Right renal pelvis (tissue), 4 donors: ENCODE measurements at regions not wholly inside any gene's neighbourhood (a gene's known extent, or its start where the extent isn't known, plus 50 kb on each side); places are given as distances from the start of the nearest gene placed in this dataset.
"Not testable (repeated sequence)": the region's sequence is repeated elsewhere in the genome, so short reads cannot be mapped to it uniquely, and the experiment has no call there.

Source experiments
- DNase-seq, 4 donors: peaks; one replicate each; pipeline ENCODE4 v3.0.0-alpha.2; 2013; ENCODE audit warnings: low read depth in 4 of 4, low spot score in 3 of 4, missing footprints in 1 of 4

DNA sequence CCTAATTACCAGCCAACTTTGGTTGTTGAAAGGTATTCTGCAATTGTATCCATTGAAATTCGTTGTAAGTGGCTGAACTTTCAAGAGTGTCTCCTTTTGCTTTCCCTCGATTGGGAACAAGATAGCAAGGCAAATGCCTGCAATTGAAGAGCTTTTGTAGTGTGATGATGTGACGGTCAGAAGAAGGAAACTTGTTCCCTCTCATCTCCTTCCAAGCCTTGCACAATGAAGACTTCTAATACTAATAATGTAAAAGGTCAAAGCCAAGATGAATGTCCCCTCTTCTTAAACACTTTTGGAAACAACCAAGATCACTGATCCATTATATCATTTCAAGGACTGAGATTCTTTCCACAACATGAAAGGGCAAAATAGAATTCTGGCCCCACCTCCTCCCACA, 101.9 kb upstream of the LMCD1 start:
- DNase-seq, result no peak

DNA sequence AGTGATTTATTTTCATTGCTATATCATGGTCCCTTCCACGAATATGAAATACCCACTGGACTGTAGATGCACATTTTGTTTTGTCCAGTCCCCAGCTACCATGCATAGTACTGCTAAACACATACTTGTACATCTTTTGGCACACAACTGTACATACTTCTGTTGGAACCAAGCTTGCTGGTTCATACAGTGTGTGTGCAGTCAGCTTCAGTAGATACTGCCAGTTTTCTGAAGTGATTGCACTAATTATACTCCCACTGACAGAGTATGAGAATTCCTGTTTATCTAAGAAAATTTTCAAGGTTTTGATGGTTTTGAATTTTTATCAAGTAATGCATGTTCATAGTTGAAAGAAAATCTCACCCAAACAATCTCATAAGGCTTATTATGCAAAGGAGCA, 100.7 kb upstream of the LMCD1 start:
- no peak for DNase-seq

DNA sequence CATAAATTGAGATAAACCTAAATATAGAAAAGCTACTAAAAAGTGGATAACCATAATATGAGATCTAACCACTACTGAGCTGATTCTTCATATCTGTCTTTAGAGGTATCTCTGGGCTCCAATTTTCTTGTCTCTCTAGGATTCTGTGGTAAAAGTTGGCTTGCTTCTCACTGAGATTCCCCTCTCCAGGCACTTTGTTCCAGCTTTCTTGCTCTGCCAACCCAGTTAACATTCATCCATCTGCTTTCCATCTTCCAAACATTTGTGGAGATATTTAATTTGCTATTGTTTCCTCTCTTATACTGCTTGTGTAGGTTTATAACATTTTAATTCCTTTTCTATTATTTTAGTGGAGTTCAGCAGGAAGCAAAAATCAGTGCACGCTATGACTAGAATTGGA, 97.6 kb upstream of the LMCD1 start:
- no peak for DNase-seq

DNA sequence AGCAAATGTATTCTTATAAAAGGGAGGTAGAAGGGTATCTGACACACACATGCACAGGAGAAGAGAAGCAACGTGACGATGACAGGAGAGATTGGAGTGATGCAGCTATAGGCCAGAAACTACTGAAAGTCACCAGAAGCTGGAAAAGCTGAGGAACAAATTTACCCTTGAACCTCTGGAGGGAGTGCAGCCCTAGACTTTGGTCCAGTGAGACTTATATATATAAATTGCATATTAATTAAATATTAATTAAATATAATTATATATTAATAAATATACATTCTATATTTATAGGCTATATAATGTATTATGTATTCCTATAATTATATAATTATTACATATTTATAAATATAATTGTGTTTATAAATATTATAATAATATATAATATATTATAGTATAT, 96.5 kb upstream of the LMCD1 start:
- no peak for DNase-seq

DNA sequence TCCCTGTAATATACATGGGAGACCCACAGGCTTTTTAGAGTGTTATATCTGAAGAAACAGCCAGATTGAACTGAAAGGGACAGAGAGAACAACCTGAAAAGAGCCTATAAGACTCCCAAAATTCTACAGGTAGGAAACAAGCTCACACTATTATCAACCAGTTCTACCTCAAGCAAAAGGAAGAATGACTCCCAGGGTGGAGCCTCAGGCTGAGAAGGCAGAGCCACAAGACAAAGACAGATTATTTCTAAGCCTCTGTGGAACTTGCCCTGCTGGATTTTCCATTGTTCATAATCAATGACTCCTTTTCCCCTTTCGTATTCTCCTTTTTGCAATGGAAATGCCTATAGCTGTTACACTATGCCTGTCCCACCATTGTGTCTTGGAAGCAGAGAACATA, 95.1 kb upstream of the LMCD1 start:
- no peak for DNase-seq

DNA sequence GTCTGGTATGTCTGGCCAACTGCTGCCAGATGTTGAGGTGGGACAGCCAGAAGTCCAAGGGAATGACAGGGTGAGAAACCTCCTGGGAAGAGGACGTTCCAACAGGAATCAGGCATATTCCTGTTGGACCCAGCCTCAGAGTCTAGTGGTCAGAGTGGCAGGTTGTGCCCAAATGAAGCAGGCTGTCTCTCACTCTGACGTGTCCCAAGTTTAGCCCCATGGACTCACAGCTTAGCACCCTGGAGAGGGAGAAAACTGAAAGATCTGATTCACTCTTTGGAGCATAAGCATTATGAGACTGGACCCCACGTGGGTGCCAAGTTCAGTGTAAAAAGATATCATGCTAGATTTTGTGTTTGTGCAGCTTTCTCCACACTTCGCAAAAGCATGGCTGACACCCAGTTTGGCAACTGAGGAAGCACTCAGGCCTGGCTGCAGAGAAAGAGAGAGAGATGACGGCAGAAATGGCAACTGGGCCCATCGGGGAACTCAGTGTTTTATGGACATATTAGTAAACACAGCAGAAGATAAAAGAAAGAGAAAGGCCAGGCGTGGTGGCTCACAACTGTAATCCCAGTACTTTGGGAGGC, 88.2 kb upstream of the LMCD1 start:
- DNase-seq, result no peak

DNA sequence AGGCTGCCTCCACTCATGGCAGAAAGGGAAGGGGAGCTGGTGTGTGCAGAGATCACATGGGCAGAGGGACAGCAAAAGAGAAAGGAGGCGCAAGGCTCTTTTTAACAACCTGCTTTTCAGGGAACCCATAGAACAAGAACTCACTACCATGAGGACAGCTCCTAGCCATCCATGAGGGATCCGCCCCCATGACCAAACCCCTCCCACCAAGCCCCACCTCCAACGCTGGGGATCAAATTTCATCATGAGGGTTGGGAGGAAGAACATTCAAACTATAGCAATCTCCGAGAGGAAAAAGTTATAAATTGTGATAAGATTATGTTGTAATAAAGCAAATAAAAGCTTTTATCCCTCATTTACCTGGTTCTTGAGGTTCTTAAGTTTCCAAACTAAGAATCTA, 84.7 kb upstream of the LMCD1 start:
- DNase-seq, result no peak

DNA sequence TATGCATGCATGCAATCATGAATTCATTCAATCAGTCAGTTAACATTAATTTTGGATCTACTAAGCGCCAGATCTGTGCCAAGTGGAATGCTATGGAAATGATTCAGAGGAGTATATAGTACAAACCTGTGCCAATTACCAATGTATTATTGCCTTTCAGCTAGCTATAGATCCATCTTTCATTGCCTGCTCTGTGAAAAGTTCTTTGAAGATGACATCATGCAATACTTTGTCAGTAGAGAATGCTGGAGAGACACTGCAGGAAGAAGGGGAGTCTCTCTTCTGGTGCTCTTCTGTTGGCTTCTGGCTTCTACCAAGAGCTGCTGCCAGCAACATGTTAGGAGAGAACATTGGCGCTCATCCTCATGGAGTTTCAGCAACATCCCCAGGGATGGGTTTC, 81.0 kb upstream of the LMCD1 start:
- no peak for DNase-seq

DNA sequence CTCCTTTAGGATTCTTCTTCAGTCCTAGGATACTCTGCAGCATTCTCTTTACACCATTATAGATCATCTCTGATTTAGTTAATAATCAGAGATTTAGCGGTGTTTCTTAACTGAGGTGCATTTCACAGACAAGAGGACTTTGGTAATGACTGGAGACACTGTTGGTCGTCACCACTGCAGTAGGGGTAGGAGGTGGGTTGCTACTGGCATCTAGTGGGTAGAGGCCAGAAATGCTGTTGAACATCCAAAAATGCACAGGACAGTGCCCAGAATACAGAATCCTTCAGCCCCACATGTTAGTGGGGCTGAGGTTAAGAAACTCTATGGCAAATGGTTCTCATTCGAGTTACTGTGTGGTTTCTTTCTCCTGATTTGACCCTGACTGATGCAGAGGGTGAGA, 80.4 kb upstream of the LMCD1 start:
- no peak for DNase-seq

DNA sequence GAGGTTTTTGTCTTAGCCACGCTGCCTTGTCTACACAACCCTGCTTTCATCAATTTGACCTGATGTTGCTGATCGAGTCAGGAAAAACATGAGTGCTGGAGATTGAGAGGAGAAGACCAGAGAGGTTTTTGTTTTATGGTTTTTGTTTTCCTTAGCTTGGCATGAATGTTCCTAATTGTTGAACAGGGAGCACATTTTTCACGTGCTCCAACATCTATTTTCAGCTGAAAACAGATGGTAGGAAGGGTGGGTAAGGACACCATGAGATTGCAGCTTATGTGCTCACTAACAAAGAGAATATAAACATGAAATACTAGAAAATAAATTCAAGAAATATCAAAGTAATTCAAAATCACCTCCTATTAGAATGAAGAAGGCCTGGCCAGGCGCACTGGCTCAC, 79.9 kb upstream of the LMCD1 start:
- DNase-seq, result no peak

DNA sequence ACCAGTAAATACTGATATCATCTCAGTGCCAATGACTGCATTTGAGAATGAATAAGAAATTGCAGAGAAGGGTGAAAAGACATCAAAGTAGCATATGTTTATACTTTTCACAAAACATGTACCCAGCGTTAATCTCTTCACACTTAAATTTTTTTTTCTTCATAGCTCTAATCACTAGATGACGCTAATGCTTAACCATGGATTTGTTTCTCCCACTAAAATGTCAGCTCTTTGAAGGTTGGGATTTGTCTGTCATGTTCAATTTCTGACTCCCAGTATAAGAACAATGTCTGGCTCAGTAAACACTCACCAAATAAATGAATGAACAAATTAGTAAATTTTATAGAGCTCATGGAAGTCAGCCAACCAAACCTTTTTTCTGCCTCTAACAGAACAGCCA, 78.3 kb upstream of the LMCD1 start:
- no peak for DNase-seq

DNA sequence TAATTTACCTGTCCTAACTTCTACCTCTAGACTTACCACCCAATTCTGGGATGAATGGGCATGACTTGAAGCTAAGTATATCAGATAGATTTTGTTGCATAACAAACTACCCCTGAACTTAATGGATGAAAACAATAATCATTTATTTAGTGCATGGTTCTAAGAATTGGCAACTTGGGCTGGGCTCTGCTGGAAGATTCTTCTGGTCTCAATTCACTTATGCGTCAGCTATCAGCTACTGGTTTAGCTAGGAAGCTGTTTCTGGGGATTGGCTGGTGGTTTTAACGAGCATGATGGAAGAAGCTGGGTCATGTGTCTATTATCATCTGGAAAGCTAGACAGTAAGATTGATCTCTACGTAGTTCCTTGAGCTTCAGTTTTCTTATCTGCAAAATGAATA, 77.3 kb upstream of the LMCD1 start:
- no peak for DNase-seq

DNA sequence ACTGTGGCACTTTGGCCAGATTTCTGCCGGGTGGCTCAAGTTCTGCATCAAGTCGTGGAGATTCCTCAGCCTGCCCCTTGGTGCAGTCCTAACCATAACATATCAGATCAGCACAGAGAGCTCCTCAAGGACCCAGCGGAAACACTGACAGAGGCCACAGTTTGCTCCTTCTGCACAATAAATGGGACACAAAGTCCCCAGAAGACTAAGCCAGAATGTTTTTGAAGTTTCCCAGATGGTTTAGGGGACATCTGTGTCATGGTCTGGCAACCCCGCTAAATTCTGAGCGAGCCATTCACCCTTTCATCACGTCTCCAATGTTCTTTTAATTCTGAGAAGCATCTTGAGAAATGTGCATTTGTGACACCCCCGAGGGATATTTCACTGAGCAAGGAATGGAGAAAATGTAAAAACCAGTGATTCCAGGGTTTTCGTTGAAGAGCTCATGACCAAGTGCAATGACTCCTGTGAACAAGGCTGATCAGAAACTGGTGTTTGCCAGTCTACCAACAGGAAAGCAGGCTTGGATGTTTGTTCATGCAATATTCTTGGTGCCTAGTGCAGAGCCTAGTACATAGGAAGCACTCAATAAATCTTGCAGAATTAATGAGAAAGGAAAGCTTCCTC, 64.8 kb upstream of the LMCD1 start:
- DNase-seq, result no peak

DNA sequence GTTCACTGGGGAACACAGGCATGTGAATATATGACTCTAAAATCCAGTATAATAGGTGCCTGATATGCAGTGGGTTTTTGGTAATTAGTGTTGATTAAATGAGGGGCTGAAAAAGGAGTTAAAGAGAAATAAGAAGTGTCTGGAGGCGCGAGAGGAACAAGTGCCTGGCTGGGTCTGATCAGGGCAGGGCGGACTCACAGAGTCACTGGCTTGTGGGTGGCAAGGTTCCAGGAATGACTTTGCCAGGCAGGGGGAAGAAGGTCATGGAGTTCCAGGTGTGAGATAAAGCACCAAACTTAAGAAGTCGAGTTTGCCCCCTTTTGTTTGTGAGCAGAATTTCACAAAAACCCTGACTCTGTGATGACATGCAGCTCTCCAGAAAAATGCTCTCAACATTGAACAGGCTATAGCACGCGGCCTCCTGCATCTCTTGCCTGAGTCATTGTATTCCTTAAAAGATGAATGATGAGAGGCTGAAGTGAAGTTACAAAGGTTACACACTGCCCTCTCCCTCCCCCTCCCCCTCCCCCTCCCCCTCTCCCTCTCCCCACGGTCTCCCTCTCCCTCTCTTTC, 63.0 kb upstream of the LMCD1 start:
- DNase-seq, result no peak

DNA sequence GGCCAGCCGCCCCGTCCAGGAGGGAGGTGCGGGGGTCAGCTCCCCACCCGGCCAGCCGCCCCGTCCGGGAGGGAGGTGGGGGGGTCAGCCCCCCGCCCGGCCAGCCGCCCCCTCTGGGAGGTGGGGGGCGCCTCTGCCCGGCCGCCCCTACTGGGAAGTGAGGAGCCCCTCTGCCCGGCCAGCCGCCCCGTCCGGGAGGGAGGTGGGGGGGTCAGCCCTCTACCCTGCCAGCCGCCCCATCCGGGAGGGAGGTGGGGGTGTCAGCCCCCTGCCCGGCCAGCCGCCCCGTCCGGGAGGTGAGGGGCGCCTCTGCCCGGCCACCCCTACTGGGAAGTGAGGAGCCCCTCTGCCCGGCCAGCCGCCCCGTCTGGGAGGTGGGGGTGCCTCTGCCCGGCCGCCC, 61.5 kb upstream of the LMCD1 start:
- not testable (repeated sequence) for DNase-seq

DNA sequence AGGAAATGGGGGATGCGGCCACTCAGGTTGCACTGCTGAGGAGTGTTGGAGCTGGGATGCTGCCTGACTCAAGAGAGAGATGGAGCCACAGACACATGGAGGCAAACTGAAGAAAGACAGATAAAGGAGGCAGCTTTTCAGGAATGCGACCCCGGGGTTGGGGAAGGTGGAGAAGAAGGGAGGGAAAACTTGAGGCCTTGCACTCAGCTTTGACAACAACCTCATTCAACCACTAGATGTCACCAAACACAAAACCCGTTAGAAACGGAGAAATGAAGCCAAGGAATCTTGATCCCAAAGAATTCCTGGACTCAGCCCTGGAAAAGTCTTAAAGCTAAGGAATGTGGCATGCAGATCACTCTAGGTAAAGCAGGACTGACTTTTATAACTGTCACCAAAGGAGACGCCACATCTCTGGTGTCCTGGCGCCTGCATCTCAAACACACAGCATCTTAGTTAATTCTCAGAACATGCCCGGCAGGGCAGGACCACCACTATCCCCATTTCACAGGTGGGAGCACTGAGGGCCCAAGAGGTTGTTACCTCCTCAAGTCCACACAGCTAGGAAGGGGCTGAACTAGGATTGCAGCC, 59.6 kb upstream of the LMCD1 start:
- peak; percentile 63 to 73 (median 69) for DNase-seq

DNA sequence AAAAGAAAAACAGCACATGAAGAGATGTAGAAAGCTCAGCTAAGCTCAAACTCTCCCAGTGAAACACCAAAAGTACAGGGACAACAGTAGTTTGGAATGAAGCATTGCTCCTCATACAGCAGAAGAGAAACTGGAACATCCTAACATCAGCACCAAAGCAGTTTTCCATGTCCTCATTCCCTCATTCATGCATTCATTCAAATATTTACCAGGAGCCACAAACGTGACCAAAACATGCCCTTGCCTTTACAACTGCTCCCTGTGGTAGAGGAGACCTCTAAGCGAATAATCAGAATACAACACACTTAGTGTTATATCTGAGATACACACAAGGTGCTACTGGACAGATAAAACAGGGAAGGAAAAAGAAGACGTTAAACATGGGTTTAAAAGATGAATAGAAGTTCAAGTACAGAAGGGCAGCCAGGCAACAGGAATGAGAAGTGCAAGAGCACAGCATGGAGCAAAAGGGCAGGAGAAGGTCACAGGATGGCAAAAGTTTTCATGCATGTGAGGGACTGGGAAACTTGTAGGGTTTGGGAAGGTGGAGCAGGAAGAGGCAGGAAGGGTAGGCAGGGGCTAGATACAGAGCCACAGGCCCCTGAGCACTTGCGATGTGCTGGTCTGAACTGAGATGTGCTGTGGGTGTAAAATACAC, 58.5 kb upstream of the LMCD1 start:
- DNase-seq, result no peak

DNA sequence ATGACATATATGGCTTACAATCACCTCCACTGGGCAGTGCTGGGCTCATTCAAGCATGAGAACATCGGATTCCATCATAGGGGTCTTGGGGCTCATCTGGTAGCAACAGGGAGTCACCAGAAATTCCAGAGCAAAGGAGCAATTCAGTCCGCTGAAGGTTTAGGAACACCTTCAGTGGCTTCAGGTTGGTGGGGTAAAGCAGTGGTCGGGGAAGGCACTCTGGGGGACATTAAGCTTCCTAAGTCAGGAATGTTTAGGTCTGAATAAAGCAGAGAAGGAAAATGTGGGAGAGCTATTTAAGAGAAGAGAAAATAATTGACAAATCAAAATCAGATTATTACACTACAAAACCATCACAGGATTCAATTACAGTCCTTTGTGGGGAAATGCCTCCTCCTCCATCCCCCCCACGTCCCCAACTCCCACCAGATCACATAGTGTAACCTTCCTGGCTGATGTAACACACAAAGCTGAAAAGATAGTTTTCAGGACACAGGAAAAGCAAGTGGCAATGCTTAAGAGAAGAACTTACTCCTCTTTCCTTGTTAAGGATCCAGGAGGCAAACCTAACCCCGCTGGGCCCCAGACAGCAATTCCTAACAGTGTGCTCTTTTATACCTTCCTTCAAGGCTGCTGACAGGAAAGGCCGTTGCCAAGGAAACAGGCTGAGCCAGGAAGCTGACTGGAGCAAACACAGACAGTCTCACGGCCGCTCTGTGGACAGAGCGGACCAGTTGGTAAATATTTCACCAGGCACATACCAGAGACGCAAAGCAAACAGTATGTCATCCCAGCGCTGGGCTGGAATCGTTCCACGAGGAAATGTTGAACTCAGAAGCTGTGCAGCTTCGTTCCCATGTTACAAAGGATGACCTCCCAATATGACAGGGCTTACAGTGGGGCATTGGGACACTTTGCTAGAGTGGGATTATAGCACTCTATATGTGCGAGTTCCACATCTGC, 57.5 kb upstream of the LMCD1 start:
- peak; percentile 68 to 91 (median 86) for DNase-seq

DNA sequence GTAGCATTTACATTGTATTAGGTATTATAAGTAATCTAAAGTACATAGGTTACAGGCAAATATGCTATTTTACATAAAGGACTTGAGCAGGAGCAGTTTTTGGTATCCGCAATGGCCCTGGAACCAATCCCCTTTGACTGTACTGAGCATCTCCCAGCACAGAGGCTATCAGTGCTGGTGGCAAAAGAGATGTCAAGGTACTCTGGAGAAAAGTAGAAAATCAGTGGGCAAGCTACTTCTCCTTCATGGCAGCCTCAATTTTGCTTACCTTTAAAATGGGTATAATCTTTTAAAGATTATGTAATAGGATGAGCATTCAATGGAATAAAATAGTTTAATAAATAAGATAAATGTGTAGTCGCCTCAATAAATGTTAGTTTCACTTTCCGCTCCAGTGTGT, 56.7 kb upstream of the LMCD1 start:
- DNase-seq, result no peak

DNA sequence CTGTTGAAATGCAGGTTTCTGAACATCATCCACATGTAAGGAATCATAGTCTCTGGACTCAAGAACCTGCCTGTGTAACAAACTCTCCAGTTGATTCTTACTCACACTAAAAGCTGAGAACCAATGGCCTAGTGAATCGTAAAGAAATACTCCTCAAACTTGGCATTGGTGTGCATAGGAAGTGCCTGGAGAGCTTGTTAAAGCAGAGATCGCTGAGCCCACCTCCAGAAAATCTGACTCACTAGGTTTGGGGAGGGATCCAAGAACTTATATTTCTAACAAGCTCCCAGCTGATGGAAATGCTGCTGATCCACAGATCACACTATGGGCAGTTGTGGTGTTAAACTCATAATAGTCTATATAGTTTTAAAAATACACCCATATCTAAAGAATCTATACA, 55.8 kb upstream of the LMCD1 start:
- no peak for DNase-seq

DNA sequence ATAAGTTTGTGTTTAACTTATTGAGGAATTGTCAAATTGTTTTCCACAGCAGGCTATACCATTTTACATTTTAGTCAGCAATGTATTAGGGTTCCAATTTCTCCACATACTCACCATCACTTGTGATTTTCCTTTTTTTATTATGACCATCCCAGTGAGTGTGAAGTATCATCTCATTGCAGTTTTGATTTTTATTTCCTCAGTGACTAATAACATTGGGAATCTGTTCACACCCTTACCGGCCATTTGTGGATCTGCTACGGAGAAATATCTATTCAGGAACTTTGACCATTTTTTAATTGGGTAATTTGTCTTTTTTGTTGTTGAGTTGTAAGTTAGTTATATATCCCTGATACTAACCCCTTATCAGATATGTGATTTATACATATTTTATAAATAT, 54.8 kb upstream of the LMCD1 start:
- DNase-seq, result no peak
